NOMO-1 treated with DMSO at 0.1 percent for 48 hours (cell line): ENCODE measurements at regions not wholly inside any gene's neighbourhood (a gene's known extent, or its start where the extent isn't known, plus 50 kb on each side); places are given as distances from the start of the nearest gene placed in this dataset.
A peak's percentile ranks its signal among the peaks of the same experiment; 100 is the strongest.

Source experiments
- DNase-seq: peaks from one replicate; lab custom pipeline; 2025; ENCODE audit not compliant: unreplicated experiment; lab: John Stamatoyannopoulos, UW

DNA sequence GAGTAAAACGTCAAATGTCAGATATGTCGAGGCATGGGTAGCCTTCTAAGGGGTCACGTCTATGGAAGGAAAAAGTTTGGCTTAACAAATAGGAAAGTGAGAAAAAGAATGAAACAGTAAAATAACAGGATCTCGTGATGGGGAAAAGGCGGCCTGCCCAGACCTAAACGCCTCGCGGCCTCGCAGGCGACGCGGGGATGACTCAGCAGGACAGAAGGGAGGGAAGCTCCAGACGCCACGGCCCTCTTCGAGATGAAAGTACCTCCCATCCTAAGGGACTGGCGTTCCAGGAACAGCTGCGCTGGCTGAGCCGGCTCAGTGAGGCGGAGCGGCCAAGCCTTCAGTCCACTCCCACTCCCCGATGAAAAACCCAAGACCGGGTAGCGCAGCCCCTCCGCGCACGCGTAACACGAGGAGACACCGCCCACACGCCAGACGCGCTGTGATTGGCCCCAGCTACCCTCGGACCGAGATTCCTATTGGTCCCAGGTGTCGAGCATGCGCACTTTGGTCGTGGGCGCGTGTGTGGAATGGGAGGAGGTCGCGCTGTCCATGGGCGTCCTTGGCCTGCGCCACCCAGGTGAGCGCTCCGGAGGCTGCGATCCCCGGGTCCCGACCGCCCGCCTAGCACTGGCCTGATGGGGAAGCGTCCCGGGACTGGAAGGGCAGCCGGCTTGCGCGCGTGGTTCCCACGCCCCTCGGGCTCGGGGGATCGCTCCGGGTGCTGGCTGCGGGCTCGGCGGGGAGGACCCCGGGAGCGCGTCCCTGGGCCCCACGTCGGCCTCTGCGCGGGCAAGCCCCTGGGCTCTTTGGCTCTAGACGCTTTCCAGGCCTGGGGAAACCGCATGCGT is 588.5 kb downstream of the MTRR start:
- DNase-seq = no peak

GRCh38 chr5:8458038-8458383 is 589.1 kb downstream of the MTRR start:
- DNase-seq = no peak

DNA sequence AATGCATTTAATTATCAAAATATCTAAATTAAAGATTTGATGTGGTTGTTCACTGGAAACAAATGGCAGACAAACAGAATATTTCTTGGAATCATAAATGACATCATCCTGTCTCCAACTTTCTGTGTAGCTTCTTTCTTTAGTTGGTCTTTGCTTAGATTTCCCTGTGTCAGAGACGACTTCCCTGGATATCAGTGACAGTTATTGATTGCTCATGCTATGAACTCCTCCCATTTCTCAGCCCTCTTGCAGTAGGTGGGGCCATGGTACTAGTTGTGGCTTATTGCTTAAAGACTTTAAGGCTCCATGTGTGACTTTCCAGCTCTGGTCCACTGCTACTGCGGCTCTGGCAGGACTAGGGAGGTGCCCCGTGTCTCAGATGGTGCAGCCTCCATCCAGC is 592.6 kb downstream of the MTRR start:
- DNase-seq = no peak

- peak; percentile 5 for DNase-seq
These were observed 593.6 kb downstream of the MTRR start for GRCh38 chr5:8462565-8462964.

DNA sequence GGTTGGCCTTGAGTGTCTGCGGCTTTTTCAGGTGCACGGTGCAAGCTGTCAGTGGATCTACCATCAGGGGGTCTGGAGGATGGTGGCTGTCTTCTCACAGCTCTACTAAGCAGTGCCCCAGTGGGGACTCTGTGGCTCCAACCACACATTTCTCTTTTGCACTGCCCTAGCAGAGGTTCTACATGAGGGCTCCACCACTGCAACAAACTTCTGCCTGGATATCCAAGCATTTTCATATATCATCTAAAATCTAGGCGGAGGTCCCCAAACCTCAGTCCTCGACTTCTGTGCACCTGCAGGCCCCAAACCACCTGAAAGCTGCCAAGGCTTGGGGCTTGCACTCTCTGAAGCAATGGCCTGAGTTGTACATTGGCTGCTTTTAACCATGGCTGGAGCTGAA is 601.5 kb downstream of the MTRR start:
- DNase-seq = no peak

- DNase-seq = no peak
These were observed 602.6 kb downstream of the MTRR start for GRCh38 chr5:8471581-8471980.

GRCh38 chr5:8473016-8473415 is 604.1 kb downstream of the MTRR start:
- DNase-seq = no peak

- DNase-seq = no peak
These were observed 605.0 kb downstream of the MTRR start for GRCh38 chr5:8473827-8474568.

- no peak for DNase-seq
These were observed 605.6 kb downstream of the MTRR start for GRCh38 chr5:8474569-8474930.

GRCh38 chr5:8478326-8478725 is 609.4 kb downstream of the MTRR start:
- peak; percentile 9 for DNase-seq

GRCh38 chr5:8481007-8481406 is 612.1 kb downstream of the MTRR start:
- no peak for DNase-seq

DNA sequence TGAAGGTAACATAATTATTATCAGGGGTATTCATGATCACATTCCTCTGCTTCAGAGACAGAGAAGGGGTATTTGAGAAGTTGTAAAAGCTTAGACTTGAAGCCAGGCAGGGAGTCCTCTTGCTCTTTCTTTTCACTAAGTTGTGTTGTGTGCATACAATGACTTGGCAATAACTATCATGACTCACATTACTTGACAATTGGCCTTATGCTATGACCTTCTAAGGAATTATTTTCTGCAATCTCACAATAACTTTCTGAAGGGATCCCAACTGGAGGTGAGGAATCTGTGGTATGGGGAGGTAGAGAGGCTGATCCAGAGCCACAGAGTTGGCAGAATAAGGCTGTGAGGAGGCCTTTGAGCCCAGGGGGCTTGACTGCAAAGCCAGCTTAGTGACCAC is 622.3 kb downstream of the MTRR start:
- DNase-seq = no peak

- DNase-seq = peak; percentile 31
These were observed 624.2 kb downstream of the MTRR start for GRCh38 chr5:8493176-8493575.

DNA sequence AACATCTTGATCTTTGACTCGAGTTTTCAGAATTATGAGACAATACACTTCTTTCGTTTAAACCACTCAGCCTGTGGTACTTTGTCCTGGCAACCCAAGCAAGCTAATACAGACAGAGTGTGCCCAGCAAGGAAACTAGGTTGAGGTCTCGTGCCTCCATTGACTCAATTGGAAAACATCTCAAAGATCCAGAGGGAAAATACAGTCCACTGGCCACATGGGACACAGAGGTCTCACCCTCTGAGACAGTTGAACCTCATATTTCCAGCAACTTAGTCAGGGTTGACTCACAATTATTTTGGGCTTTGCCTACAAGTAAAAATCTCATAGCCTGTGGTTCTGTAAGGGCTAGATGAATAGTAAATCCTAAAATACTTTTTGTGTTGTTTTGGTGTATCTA is 631.5 kb downstream of the MTRR start:
- no peak for DNase-seq

DNA sequence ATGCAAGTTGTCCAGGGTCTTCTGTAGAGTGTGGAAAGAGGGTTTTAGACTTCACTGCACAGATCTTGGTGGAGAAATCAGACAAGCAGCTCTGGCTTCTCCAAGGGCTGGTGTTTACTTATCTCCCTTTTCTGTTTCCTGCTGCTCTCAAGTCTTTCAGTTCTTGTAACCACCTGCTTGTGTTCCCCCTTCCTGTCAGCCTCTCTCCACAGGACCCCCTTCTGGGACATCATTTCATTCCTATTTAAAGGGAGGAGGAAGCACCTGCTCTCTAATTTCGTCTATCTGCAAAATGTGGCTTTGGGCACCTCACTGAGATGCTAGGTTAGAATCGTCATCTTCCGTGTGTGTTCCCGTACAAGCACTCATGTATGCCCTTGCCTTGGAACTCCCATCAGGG is 636.2 kb downstream of the MTRR start:
- no peak for DNase-seq

GRCh38 chr5:8508231-8508630 is 639.3 kb downstream of the MTRR start:
- DNase-seq = no peak

GRCh38 chr5:8516356-8516755 is 647.4 kb downstream of the MTRR start:
- no peak for DNase-seq

DNA sequence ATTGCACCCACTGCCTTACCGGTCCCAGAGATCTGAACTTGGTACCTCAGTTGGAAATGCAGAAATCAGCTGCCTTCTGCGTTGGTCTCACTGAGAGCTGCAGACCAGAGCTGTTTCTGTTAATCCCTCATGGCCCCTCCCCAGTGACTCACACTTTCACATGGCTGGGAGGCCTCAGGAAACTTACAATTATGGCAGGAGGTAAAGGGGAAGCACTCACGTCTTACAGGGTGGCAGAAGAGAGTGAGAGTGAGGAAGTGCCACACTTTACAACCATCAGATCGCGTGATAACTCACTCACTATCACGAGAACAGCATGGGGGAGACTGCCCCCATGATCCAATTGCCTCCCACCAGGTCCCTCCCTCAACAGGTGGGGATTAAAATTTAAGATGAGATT is 648.5 kb downstream of the MTRR start:
- DNase-seq = peak; percentile 63

GRCh38 chr5:8520917-8521316 is 652.0 kb downstream of the MTRR start:
- DNase-seq = no peak

- DNase-seq = no peak
These were observed 653.0 kb downstream of the MTRR start for GRCh38 chr5:8521991-8522390.

DNA sequence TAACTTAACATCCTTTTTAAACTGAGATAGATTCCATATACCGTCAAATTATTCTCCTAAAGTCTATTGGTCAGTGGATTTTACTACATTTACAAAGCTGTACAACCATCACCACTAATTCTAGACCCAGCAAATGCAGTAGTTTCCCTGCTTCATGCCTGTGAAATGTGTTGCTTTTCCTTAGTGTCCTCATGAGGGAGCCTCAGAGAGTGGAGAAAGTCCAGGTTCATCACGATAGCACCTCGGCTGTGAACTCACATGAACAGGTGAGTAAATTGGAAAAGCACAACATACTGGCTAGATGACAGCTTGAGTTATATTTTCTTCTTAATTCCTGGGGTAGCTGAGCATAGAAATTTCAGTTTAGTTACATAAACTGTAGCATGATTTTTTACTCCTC is 653.7 kb downstream of the MTRR start:
- DNase-seq = no peak

DNA sequence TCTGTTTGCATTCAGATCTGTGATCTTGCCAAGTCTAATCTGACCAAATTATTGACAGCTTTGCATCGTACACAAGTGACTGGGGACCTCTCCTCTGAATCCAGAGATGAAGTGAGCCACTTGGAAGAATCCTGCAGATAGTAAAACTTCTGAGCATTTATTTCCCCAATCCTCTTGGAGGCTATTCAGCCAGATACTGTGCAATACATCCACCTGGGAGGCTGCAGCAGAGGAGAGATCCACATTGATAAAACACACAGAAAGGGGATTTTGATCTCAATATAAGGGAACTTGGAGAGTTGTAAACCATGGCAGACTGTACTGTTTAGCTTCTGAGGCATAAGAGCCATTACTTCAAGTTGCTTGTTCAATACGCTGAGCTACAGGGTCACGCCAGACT is 654.6 kb downstream of the MTRR start:
- no peak for DNase-seq

- no peak for DNase-seq
These were observed 656.9 kb downstream of the MTRR start for GRCh38 chr5:8525819-8526218.
